MM.1S (cell line): ENCODE measurements at regions not wholly inside any gene's neighbourhood (a gene's known extent, or its start where the extent isn't known, plus 50 kb on each side); places are given as distances from the start of the nearest gene placed in this dataset.

ENCODE experiments used
- DNase-seq: peaks from one replicate; pipeline ENCODE4 v3.0.0-alpha.2; 2015
- H2AFZ ChIP-seq: fragments of 300-600 bp; sonication (generic); 2 replicates; pipeline ENCODE4 v1.6.0; 2016; ENCODE audit warnings: antibody characterized with exemption, low read length
- H3F3A ChIP-seq: fragments of 300-600 bp; sonication (generic); 2 replicates; pipeline ENCODE4 v1.6.1; 2016; ENCODE audit warnings: mild to moderate bottlenecking, antibody characterized with exemption, low read length, moderate library complexity, mixed read lengths; ENCODE audit not compliant: insufficient read depth
- H3K27ac ChIP-seq: fragments of 300-600 bp; sonication (generic); 2 replicates; pipeline ENCODE4 v1.5.1; 2016; ENCODE audit warnings: mild to moderate bottlenecking, low read length
- H3K27me3 ChIP-seq: fragments of 300-600 bp; sonication (generic); replicated peaks from 2 replicates; pipeline ENCODE4 v1.6.0; 2016; ENCODE audit warnings: low read length; ENCODE audit not compliant: insufficient read depth
- H3K36me3 ChIP-seq: fragments of 300-600 bp; sonication (generic); replicated peaks from 2 replicates; pipeline ENCODE4 v1.6.1; 2016; ENCODE audit warnings: mild to moderate bottlenecking, low read length, mixed read lengths; ENCODE audit not compliant: insufficient read depth
- H3K4me1 ChIP-seq: fragments of 300-600 bp; sonication (generic); 2 replicates; pipeline ENCODE4 v1.6.1; 2016; ENCODE audit warnings: low read length, mixed read lengths
- H3K4me2 ChIP-seq: fragments of 300-600 bp; sonication (generic); 2 replicates; pipeline ENCODE4 v1.6.0; 2016; ENCODE audit warnings: low read depth, low read length
- H3K4me3 ChIP-seq: fragments of 300-600 bp; sonication (generic); 2 replicates; pipeline ENCODE4 v1.5.1; 2016; ENCODE audit warnings: low read length, mixed read lengths
- H3K79me2 ChIP-seq: fragments of 300-600 bp; sonication (generic); 2 replicates; pipeline ENCODE4 v1.6.1; 2016; ENCODE audit warnings: mixed run types, low read length, mixed read lengths
- H3K9ac ChIP-seq: fragments of 300-600 bp; sonication (generic); 2 replicates; pipeline ENCODE4 v1.6.1; 2016; ENCODE audit warnings: low read length, mixed read lengths
- H3K9me2 ChIP-seq: fragments of 300-600 bp; sonication (generic); replicated peaks from 2 replicates; pipeline ENCODE4 v1.6.1; 2016; ENCODE audit warnings: mild to moderate bottlenecking, low read length, mixed read lengths; ENCODE audit not compliant: insufficient read depth
- H3K9me3 ChIP-seq: fragments of 300-600 bp; sonication (generic); replicated peaks from 2 replicates; pipeline ENCODE4 v1.6.1; 2016; ENCODE audit warnings: mild to moderate bottlenecking, low read length, mixed read lengths; ENCODE audit not compliant: insufficient read depth
- H4K20me1 ChIP-seq: fragments of 300-600 bp; sonication (generic); 2 replicates; pipeline ENCODE4 v1.6.1; 2016; ENCODE audit warnings: mild to moderate bottlenecking, low read length, moderate library complexity, mixed read lengths; ENCODE audit not compliant: insufficient read depth
- EZH2 ChIP-seq: fragments of 300-600 bp; sonication (generic); optimal IDR thresholded peaks from 2 replicates; pipeline ENCODE3; 2017; ENCODE audit warnings: low read depth, mild to moderate bottlenecking, antibody characterized with exemption, low read length, mixed read lengths
- EZH2phosphoT487 ChIP-seq: fragments of 300-600 bp; sonication (generic); IDR thresholded peaks from 2 replicates; pipeline ENCODE4 v1.6.1; 2018; ENCODE audit warnings: antibody characterized with exemption, low read length
- TF ChIP-seq, protein P1 (sequence below): fragments of 300-600 bp; sonication (generic); IDR thresholded peaks from 2 replicates; pipeline ENCODE4 v1.5.1; 2016; ENCODE audit warnings: antibody characterized with exemption, low read length, mixed read lengths

DNA sequence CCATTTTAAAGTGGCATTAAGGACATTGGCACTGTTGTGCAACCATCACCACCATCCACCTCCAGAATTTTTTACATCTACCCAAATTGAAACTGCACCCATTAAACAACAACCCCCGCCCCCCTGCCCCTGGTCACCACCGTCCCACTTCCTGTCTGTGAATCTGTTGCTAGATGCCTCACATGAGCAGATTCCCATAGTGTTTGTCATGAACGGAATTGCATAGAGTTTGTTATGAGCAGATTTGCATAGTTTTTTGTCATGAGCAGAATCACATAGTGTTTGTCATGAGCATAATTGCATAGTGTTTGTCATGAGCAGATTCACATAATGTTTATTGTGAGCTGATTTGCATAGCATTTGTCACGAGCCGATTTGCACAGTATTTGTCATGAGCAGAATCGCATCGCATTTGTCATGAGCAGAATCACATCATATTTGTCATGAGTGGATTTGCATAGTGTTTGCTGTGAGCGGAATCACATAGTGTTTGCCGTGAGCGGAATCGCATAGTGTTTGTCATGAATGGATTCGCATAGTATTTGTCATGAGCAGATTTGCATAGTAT is 54.0 kb upstream of the GTF3A start:
- Histone ChIP-seq H3K79me2 (no peaks in the 10 kb centered on the region), H3K4me2 (no peak overlapping the region), H3K27ac (no peak overlapping the region), H3K4me1 (no peaks in the 10 kb centered on the region), H3F3A (no peaks in the 10 kb centered on the region), H3K4me3 (no peak overlapping the region), H3K9me3 (no peaks in the 10 kb centered on the region), H3K27me3 (no peaks in the 10 kb centered on the region), H3K9me2 (no peaks in the 10 kb centered on the region), H4K20me1 (no peaks in the 10 kb centered on the region), H3K36me3 (no peaks in the 10 kb centered on the region), H3K9ac (no peak overlapping the region), H2AFZ (no peak overlapping the region)
- DNase-seq = no peak
- TF ChIP-seq, protein P1, sequence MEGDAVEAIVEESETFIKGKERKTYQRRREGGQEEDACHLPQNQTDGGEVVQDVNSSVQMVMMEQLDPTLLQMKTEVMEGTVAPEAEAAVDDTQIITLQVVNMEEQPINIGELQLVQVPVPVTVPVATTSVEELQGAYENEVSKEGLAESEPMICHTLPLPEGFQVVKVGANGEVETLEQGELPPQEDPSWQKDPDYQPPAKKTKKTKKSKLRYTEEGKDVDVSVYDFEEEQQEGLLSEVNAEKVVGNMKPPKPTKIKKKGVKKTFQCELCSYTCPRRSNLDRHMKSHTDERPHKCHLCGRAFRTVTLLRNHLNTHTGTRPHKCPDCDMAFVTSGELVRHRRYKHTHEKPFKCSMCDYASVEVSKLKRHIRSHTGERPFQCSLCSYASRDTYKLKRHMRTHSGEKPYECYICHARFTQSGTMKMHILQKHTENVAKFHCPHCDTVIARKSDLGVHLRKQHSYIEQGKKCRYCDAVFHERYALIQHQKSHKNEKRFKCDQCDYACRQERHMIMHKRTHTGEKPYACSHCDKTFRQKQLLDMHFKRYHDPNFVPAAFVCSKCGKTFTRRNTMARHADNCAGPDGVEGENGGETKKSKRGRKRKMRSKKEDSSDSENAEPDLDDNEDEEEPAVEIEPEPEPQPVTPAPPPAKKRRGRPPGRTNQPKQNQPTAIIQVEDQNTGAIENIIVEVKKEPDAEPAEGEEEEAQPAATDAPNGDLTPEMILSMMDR = no peak
- TF ChIP-seq EZH2phosphoT487 = no peak
- no peak for TF ChIP-seq EZH2

DNA sequence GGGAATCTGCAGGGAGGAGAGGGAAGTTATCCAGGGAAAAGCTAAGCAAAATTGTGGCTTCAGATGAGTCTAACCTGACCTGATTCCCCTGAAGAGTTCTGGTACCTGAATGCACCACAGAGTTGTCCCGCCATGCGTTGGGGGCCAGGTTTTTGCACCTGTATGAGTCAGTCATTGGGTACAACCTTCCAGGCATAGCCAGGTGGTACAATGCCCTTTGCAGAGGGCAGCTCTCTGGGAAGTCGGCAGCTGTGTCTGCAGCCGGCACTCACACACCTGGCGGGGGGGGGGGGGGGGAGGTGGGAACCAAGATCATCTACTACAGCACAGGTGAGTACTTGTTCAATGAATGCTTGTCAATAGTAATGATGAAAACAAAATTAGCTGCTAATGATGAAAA is 52.5 kb upstream of the GTF3A start:
- H4K20me1 ChIP-seq = no peaks in the 10 kb centered on the region
- H3K27me3 ChIP-seq = no peaks in the 10 kb centered on the region
- no peaks in the 10 kb centered on the region for H3K9me3 ChIP-seq
- no peaks in the 10 kb centered on the region for H3K4me1 ChIP-seq
- H2AFZ ChIP-seq = no peak overlapping the region
- H3K79me2 ChIP-seq = no peaks in the 10 kb centered on the region
- H3K9me2 ChIP-seq = no peaks in the 10 kb centered on the region
- H3K4me3 ChIP-seq = no peak overlapping the region
- no peak overlapping the region for H3K4me2 ChIP-seq
- no peak for DNase-seq
- H3F3A ChIP-seq = no peaks in the 10 kb centered on the region
- H3K36me3 ChIP-seq = no peaks in the 10 kb centered on the region
- TF ChIP-seq EZH2 = no peak
- TF ChIP-seq, protein P1 = no peak
- no peak for TF ChIP-seq EZH2phosphoT487
- H3K27ac ChIP-seq = no peak overlapping the region
- no peak overlapping the region for H3K9ac ChIP-seq

DNA sequence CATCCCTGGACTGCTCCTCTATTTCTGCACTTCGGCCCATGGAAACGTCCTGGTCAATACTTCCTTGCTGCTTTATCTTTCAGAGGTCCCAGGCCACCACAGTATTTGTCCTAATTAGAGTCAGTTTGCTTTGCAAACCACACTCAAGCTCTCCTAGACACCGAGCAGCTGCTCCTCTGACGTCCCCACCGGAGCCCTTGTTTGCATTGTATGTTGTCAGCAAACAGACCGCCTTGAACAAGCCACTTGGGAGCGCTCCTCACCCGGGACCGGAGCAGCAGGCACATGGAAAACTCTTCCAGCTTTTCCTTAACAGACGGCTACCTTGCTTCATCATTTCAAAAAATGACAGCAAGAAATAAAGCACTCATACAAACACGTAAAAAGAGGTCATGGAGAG is 51.5 kb upstream of the GTF3A start:
- H4K20me1 ChIP-seq = no peaks in the 10 kb centered on the region
- no peak overlapping the region for H3K27ac ChIP-seq
- H3K4me1 ChIP-seq = no peaks in the 10 kb centered on the region
- no peaks in the 10 kb centered on the region for H3K27me3 ChIP-seq
- no peaks in the 10 kb centered on the region for H3K36me3 ChIP-seq
- no peaks in the 10 kb centered on the region for H3K9me2 ChIP-seq
- DNase-seq = no peak
- TF ChIP-seq, protein P1 = no peak
- TF ChIP-seq EZH2phosphoT487 = no peak
- no peak for TF ChIP-seq EZH2
- no peak overlapping the region for H3K4me3 ChIP-seq
- H3F3A ChIP-seq = no peaks in the 10 kb centered on the region
- no peaks in the 10 kb centered on the region for H3K9me3 ChIP-seq
- H3K79me2 ChIP-seq = no peaks in the 10 kb centered on the region
- no peak overlapping the region for H3K4me2 ChIP-seq
- no peak overlapping the region for H2AFZ ChIP-seq
- H3K9ac ChIP-seq = no peak overlapping the region
